Esophagus squamous epithelium (tissue), 4 donors: ENCODE measurements at regions not wholly inside any gene's neighbourhood (a gene's known extent, or its start where the extent isn't known, plus 50 kb on each side); places are given as distances from the start of the nearest gene placed in this dataset.

Experiments
- CTCF ChIP-seq, 6 experiments: fragments of 450-650 bp in 4 of 6; fragments of 200-600 bp in 2 of 6; sonication (generic) in 2 of 6; IDR thresholded peaks; one replicate each; pipeline ENCODE4 v1.5.1; 2016 to 2019; ENCODE audit warnings: antibody characterized with exemption in 6 of 6, mild to moderate bottlenecking in 4 of 6, moderate library complexity in 4 of 6
- POLR2A ChIP-seq, 4 donors: fragments of 450-650 bp; IDR thresholded peaks; one replicate each; pipeline ENCODE4 v1.6.1; 2017; ENCODE audit warnings: antibody characterized with exemption in 4 of 4, mild to moderate bottlenecking in 4 of 4, moderate library complexity in 3 of 4

GRCh38 chr2:211061612-211062296, 505.4 kb downstream of the CPS1 start:
- TF ChIP-seq CTCF (IDR thresholded peaks at IDR 0.05), result no peak
- TF ChIP-seq POLR2A (IDR thresholded peaks at IDR 0.05), result no peak
